ENCODE measurements at regions not wholly inside any gene's neighbourhood (a gene's known extent, or its start where the extent isn't known, plus 50 kb on each side); places are given as distances from the start of the nearest gene placed in this dataset.
"Not testable (repeated sequence)": the region's sequence is repeated elsewhere in the genome, so short reads cannot be mapped to it uniquely, and the experiment has no call there.

DNA sequence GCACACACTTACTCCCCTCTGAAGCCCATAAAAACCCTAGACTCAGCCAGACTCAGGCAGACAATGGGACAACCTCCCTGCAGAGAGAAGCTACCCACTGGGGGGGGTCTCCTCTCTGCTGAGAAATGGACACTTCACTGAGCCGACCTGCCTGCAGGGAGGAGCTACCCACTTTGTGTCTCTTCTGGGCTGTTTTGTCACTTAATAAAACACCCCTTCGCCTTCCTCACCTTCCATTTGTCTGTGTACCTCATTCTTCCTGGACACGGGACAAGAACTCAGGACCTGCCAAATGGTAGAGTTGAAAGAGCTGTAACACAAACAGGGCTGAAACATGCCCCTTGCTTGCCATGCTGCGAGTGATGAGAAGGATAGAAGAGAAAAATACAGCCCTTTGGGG lies 151.7 kb upstream of the HDDC2 start:
- no peak for DNase-seq
- Mint-ChIP-seq H3K9me3 (peaks cover 3% of the 10 kb centered on the region), H3K27me3 (no peaks in the 10 kb centered on the region), H3K4me3 (no peak overlapping the region), H3K4me1 (no peaks in the 10 kb centered on the region), H3K27ac (no peak overlapping the region), H3K36me3 (no peaks in the 10 kb centered on the region)
- CTCF ChIA-PET: no interaction called here

DNA sequence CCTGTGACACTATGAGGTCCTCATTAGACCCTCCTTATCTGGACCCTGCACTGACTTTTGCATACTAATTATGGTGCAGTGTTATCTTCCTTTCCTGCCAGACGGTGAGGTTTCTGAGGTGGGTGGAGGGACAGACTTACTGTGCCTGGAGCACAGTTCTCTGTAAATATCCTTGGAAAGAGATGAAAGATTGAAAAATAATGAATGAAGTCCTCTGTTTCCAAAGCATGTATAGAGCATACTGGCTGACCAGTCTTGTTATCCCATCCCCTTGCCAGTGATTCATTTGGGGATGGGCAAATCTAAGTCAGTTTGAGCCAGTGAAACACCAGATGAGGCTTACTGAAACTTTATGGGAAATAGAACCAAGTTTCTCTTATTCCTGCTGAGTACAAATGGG lies 152.6 kb upstream of the HDDC2 start:
- DNase-seq: no peak
- CTCF ChIA-PET: no interaction called here
- peaks cover 9% of the 10 kb centered on the region for H3K9me3 Mint-ChIP-seq
- no peaks in the 10 kb centered on the region for H3K4me1 Mint-ChIP-seq
- H3K36me3 Mint-ChIP-seq: no peaks in the 10 kb centered on the region
- no peak overlapping the region for H3K27ac Mint-ChIP-seq
- H3K4me3 Mint-ChIP-seq: no peak overlapping the region
- no peaks in the 10 kb centered on the region for H3K27me3 Mint-ChIP-seq

- H3K27me3 Mint-ChIP-seq, H3K4me3 Mint-ChIP-seq, H3K4me1 Mint-ChIP-seq, H3K9me3 Mint-ChIP-seq, CTCF ChIA-PET, DNase-seq, H3K36me3 Mint-ChIP-seq, H3K27ac Mint-ChIP-seq: not testable (repeated sequence)
These were observed 156.7 kb upstream of the HDDC2 start for GRCh38 chr6:125458493-125458892.

GRCh38 chr6:125465332-125465731 lies 163.6 kb upstream of the HDDC2 start:
- DNase-seq, H3K4me1 Mint-ChIP-seq, H3K9me3 Mint-ChIP-seq, H3K36me3 Mint-ChIP-seq, CTCF ChIA-PET, H3K27me3 Mint-ChIP-seq, H3K4me3 Mint-ChIP-seq, H3K27ac Mint-ChIP-seq: not testable (repeated sequence)

DNA sequence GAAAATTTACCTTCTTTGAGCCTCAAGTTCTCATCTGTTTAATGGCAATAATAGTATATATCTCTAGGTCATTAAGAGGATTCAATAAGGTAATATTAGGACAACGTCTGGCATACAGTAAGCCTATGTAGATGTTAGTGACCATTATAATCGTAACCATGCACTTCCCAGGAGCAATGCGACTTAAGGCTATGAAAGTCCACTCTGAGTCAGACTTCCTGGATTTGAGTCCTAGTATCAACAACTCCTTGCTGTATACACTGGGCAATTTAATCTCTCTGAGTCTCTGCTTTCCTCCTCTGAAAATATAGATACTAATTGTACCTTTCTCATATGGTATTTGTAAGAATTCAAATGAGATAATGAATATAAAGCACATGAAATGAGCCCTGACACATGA lies 168.1 kb upstream of the HDDC2 start:
- DNase-seq: no peak
- Mint-ChIP-seq H3K4me1 (no peaks in the 10 kb centered on the region), H3K27me3 (peaks cover 8% of the 10 kb centered on the region), H3K36me3 (no peaks in the 10 kb centered on the region), H3K4me3 (no peak overlapping the region), H3K9me3 (no peaks in the 10 kb centered on the region), H3K27ac (no peak overlapping the region)
- CTCF ChIA-PET: no interaction called here

DNA sequence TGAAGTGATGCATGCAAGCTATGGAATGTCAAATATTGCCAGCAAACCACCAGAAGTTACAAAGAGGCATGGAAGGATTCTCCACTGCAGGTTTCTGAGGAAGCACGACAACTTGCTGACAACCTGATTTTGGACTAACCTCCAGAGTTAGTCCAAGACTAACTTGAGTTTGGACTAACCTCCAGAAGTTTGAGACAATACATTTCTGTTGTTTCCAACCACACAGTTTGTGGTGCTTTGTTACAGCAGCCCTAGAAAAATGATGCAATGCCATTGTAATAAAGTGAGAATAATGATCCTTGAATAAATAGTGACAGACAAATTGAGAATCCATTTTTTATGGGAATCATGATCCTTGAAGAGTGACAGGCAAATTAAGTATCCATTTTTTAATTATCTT lies 169.9 kb upstream of the HDDC2 start:
- no peak for DNase-seq
- CTCF ChIA-PET: no interaction called here
- Mint-ChIP-seq H3K4me1 (no peaks in the 10 kb centered on the region), H3K36me3 (no peaks in the 10 kb centered on the region), H3K4me3 (no peak overlapping the region), H3K27me3 (peaks cover 4% of the 10 kb centered on the region), H3K27ac (no peak overlapping the region), H3K9me3 (no peaks in the 10 kb centered on the region)

GRCh38 chr6:125474061-125474460 lies 172.3 kb upstream of the HDDC2 start:
- peaks cover 4% of the 10 kb centered on the region for H3K27me3 Mint-ChIP-seq
- H3K36me3 Mint-ChIP-seq: no peaks in the 10 kb centered on the region
- no peak overlapping the region for H3K27ac Mint-ChIP-seq
- no peaks in the 10 kb centered on the region for H3K9me3 Mint-ChIP-seq
- CTCF ChIA-PET: no interaction called here
- H3K4me3 Mint-ChIP-seq: no peak overlapping the region
- no peak for DNase-seq
- no peaks in the 10 kb centered on the region for H3K4me1 Mint-ChIP-seq

- H3K4me3 Mint-ChIP-seq: no peak overlapping the region
- CTCF ChIA-PET: no interaction called here
- DNase-seq: no peak
- no peaks in the 10 kb centered on the region for H3K4me1 Mint-ChIP-seq
- H3K9me3 Mint-ChIP-seq: no peaks in the 10 kb centered on the region
- H3K36me3 Mint-ChIP-seq: no peaks in the 10 kb centered on the region
- H3K27ac Mint-ChIP-seq: no peak overlapping the region
- peaks cover 4% of the 10 kb centered on the region for H3K27me3 Mint-ChIP-seq
These were observed 175.4 kb upstream of the HDDC2 start for GRCh38 chr6:125477156-125477555.

- no peak for DNase-seq
- Mint-ChIP-seq H3K27me3 (peaks cover 4% of the 10 kb centered on the region), H3K9me3 (no peaks in the 10 kb centered on the region), H3K4me1 (no peaks in the 10 kb centered on the region), H3K36me3 (no peaks in the 10 kb centered on the region), H3K27ac (no peak overlapping the region), H3K4me3 (no peak overlapping the region)
- CTCF ChIA-PET: no interaction called here
These were observed 176.1 kb upstream of the HDDC2 start for GRCh38 chr6:125477844-125478243.

DNA sequence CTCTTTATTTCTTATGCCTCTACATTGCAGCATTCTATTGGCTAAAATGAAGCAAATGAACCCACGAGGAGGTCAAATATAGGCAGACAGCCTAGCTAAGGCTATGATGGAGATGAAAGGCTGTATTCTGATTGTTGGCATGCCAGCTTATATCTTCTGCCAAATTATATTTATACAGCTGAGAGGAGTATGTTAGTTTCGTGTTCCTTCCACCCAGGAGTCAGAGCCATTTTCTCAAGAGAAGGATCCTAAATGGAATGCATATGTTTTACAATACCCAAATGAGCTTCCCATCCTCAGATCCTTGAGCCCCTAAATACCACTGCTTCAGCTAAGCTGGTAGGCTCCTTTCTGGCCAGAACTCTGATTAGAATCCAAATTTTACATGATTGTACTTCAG lies 178.4 kb upstream of the HDDC2 start:
- H3K36me3 Mint-ChIP-seq: no peaks in the 10 kb centered on the region
- H3K27ac Mint-ChIP-seq: no peak overlapping the region
- no peak overlapping the region for H3K4me3 Mint-ChIP-seq
- no peaks in the 10 kb centered on the region for H3K9me3 Mint-ChIP-seq
- no peak for DNase-seq
- peaks cover 4% of the 10 kb centered on the region for H3K27me3 Mint-ChIP-seq
- CTCF ChIA-PET: no interaction called here
- H3K4me1 Mint-ChIP-seq: no peaks in the 10 kb centered on the region

- DNase-seq: no peak
- H3K4me1 Mint-ChIP-seq: no peaks in the 10 kb centered on the region
- no peak overlapping the region for H3K27ac Mint-ChIP-seq
- H3K27me3 Mint-ChIP-seq: peaks cover 4% of the 10 kb centered on the region
- no peaks in the 10 kb centered on the region for H3K36me3 Mint-ChIP-seq
- no peaks in the 10 kb centered on the region for H3K9me3 Mint-ChIP-seq
- H3K4me3 Mint-ChIP-seq: no peak overlapping the region
- CTCF ChIA-PET: no interaction called here
These were observed 178.8 kb upstream of the HDDC2 start for GRCh38 chr6:125480571-125480970.

- Mint-ChIP-seq H3K4me1 (no peaks in the 10 kb centered on the region), H3K27me3 (peaks cover 4% of the 10 kb centered on the region), H3K36me3 (no peaks in the 10 kb centered on the region), H3K4me3 (no peak overlapping the region), H3K9me3 (no peaks in the 10 kb centered on the region), H3K27ac (no peak overlapping the region)
- DNase-seq: no peak
- CTCF ChIA-PET: interaction anchor here (1.4 kb wide), 1 partner anchor 11 kb away, joined by 3 read pairs; no protein-coding TSS in a partner anchor
These were observed 179.3 kb upstream of the HDDC2 start for GRCh38 chr6:125481056-125481455.

GRCh38 chr6:125485757-125486156 lies 184.0 kb upstream of the HDDC2 start:
- H3K4me3 Mint-ChIP-seq: no peak overlapping the region
- no peaks in the 10 kb centered on the region for H3K9me3 Mint-ChIP-seq
- no peaks in the 10 kb centered on the region for H3K36me3 Mint-ChIP-seq
- H3K27ac Mint-ChIP-seq: no peak overlapping the region
- CTCF ChIA-PET: no interaction called here
- peaks cover 7% of the 10 kb centered on the region for H3K27me3 Mint-ChIP-seq
- no peak for DNase-seq
- no peaks in the 10 kb centered on the region for H3K4me1 Mint-ChIP-seq

DNA sequence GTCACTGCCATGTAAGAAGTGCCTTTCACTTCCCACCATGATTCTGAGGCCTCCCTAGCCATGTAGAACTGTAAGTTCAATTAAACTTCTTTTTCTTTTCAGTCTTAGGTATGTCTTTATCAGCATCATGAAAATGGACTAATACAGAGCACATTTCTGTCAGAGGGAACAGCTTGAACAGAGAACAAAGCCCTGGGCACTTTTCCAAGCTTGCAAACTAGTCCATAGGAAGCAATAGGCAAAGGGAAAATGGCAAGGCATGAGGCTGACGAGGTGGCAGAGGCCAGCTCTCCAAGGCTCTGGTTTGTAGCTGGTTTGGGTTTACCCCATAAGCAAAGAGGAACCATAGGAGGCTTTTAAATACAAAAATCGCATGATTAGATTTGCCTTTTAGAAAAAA lies 185.1 kb upstream of the HDDC2 start:
- Mint-ChIP-seq H3K4me1 (no peaks in the 10 kb centered on the region), H3K36me3 (no peaks in the 10 kb centered on the region), H3K27me3 (peaks cover 7% of the 10 kb centered on the region), H3K27ac (no peak overlapping the region), H3K9me3 (no peaks in the 10 kb centered on the region), H3K4me3 (no peak overlapping the region)
- CTCF ChIA-PET: no interaction called here
- no peak for DNase-seq

DNA sequence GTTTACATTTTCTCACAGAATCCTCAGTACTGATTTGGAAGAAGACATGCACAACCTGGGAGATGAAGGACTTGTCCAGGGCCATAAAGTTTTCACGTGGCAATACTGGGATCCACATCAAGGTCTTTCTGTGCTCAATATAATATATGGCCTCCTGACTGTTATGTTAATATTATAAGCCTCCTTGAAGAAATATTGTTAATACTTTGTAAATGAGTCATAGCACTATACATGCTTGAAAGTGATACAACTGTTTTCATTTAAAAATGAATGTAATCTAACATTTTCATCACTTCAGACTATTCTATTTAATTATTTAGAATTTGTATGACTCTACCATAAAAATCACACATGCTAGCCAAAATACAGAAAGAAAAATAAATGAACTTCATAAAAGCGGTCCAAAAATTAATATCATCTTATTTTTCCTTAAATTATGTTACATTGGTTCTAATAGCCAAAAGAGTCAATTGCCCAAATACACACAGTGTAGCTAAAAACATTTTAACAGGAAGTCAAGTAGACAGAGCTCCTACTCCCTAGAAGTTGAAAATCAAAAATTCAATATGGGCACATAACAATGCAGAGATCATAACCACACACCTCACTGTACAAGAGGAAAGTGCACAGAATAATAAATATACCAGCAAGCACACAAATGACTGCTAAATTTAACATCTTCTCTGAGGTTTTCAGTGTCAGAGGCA lies 188.0 kb upstream of the HDDC2 start:
- Mint-ChIP-seq H3K4me1 (no peaks in the 10 kb centered on the region), H3K36me3 (no peaks in the 10 kb centered on the region), H3K9me3 (no peaks in the 10 kb centered on the region), H3K27me3 (peaks cover 3% of the 10 kb centered on the region), H3K4me3 (no peak overlapping the region), H3K27ac (no peak overlapping the region)
- CTCF ChIA-PET: no interaction called here
- no peak for DNase-seq

Measured in activated naive CD4-positive, alpha-beta T cell treated with anti-CD3 and anti-CD28 coated beads, Interleukin-2, amount 10 ng/mL, durations not matched to agents 7 days and 5 days (primary cell).